ENCODE measurements at regions not wholly inside any gene's neighbourhood (a gene's known extent, or its start where the extent isn't known, plus 50 kb on each side); places are given as distances from the start of the nearest gene placed in this dataset.

- no peak for DNase-seq
Measured at GRCh38 chr4:106423791-106424190, 55.2 kb upstream of the GIMD1 start.

- no peak for DNase-seq
Measured at GRCh38 chr4:106422766-106423165, 54.2 kb upstream of the GIMD1 start.

GRCh38 chr4:106421441-106422296 lies 53.1 kb upstream of the GIMD1 start:
- DNase-seq = no peak

- no peak for DNase-seq
Measured at GRCh38 chr4:106418444-106418843, 49.9 kb upstream of the GIMD1 start.
